ENCODE measurements at regions not wholly inside any gene's neighbourhood (a gene's known extent, or its start where the extent isn't known, plus 50 kb on each side); places are given as distances from the start of the nearest gene placed in this dataset.

GRCh38 chr18:41576643-41577042, 378.4 kb upstream of the PIK3C3 start:
- no peak for TF ChIP-seq CTCF (conservative IDR thresholded peaks at IDR 0.05)
- no peak overlapping the region for H3K27ac ChIP-seq

- H3K27ac ChIP-seq: no peak overlapping the region
- no peak for TF ChIP-seq CTCF (conservative IDR thresholded peaks at IDR 0.05)
Measured at GRCh38 chr18:41569867-41570266, 385.2 kb upstream of the PIK3C3 start.

- no peak overlapping the region for H3K27ac ChIP-seq
- no peak for TF ChIP-seq CTCF (conservative IDR thresholded peaks at IDR 0.05)
Measured at GRCh38 chr18:41561961-41562360, 393.1 kb upstream of the PIK3C3 start.

GRCh38 chr18:41558715-41559114, 396.3 kb upstream of the PIK3C3 start:
- no peak overlapping the region for H3K27ac ChIP-seq
- no peak for TF ChIP-seq CTCF (conservative IDR thresholded peaks at IDR 0.05)

- no peak overlapping the region for H3K27ac ChIP-seq
- TF ChIP-seq CTCF (conservative IDR thresholded peaks at IDR 0.05): no peak
Measured at GRCh38 chr18:41553716-41554115, 401.3 kb upstream of the PIK3C3 start.

GRCh38 chr18:41548521-41549260, 406.3 kb upstream of the PIK3C3 start:
- TF ChIP-seq CTCF (conservative IDR thresholded peaks at IDR 0.05): no peak
- no peak overlapping the region for H3K27ac ChIP-seq

GRCh38 chr18:41545091-41545888, 409.7 kb upstream of the PIK3C3 start:
- TF ChIP-seq CTCF (conservative IDR thresholded peaks at IDR 0.05): no peak
- no peak overlapping the region for H3K27ac ChIP-seq

Data from VCaP (cell line).